ENCODE measurements at regions not wholly inside any gene's neighbourhood (a gene's known extent, or its start where the extent isn't known, plus 50 kb on each side); places are given as distances from the start of the nearest gene placed in this dataset.

GRCh38 chr6:104321301-104321700, 538.4 kb downstream of the HACE1 start:
- DNase-seq (ENCODE audit: low spot score) = no peak

DNA sequence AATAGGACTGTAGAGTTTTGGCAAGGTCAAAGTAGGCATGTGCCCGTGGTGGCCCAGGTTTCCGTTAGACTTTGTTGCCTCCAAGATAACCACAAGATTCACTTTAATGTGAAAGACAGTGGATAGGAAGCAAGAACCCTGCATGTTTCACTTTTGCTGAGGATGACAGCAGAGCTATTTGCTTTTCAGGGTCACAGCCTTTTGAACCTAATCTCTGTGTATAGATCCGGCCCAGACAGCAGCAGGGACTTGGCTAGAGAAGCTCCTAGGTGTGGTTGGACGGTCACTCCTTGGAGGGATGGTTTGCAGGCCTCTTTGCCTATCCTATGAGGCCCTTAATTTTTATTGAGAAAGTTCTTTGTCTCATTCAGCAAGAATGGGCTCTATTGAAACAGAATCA, 538.8 kb downstream of the HACE1 start:
- no peak for DNase-seq (ENCODE audit: low spot score)

- DNase-seq (ENCODE audit: low spot score) = no peak
These were observed 546.9 kb downstream of the HACE1 start for GRCh38 chr6:104312851-104313250.

- no peak for DNase-seq (ENCODE audit: low spot score)
These were observed 553.5 kb downstream of the HACE1 start for GRCh38 chr6:104306211-104306610.

GRCh38 chr6:104305206-104305605, 554.5 kb downstream of the HACE1 start:
- DNase-seq (ENCODE audit: low spot score) = no peak

DNA sequence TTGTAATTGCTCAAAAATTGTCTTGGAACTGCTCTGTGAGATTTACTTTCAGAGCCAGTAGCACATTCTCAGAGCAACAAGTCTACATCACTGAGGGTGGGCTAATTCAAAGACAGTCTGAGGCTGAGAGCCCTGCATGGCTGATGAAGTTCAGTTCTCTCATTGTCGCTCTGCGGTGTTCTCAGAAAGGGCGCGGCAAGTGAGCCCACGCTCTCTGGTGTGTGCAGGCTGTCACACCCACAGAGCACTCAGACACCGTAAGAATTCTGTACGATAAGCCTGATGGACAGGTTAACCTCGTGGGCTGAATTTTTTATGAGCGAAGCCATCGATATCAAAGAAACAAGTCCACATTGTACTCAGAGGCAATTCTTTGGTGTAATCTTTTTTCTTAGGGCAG, 557.8 kb downstream of the HACE1 start:
- no peak for DNase-seq (ENCODE audit: low spot score)

GRCh38 chr6:104286641-104287040, 573.1 kb downstream of the HACE1 start:
- no peak for DNase-seq (ENCODE audit: low spot score)

DNA sequence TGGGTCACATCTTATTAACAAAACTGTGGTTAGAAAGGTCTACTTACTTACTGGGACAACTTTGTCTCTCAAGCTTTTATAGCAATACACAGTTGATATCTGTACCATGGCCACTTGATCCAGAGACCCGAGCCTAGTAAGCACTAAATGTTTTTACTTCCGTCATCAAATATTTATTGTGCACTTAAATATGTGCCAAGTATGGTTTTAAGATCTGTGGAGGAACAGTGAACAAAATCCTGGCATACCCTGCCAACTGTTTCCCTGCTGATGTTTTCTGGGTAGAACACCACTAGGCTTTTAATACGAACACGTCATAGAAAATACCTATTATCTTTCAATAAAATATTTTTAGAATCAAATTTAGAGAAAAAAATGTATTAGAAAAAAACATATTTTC, 574.8 kb downstream of the HACE1 start:
- no peak for DNase-seq (ENCODE audit: low spot score)

DNA sequence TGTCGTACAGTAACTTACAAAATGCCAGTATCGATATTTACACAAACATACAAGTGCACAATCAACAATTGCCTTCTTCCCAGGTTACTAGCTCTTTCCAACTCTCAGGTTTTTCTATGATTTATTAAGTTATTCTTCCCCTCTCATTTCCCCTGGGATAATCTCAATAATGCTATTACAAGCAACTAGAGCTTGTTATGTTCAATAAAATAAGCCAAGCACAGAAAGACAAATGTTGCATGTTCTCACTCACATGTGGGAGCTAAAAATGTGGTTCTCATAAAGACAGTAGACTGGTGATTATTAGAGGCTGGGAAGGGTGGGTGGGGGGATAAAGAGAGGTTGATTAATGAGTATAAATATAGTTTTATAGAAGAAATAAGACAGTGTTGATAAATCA, 577.1 kb downstream of the HACE1 start:
- DNase-seq (ENCODE audit: low spot score) = no peak

- DNase-seq (ENCODE audit: low spot score) = no peak
These were observed 578.3 kb downstream of the HACE1 start for GRCh38 chr6:104281370-104281769.

GRCh38 chr6:104268389-104268788, 591.3 kb downstream of the HACE1 start:
- DNase-seq (ENCODE audit: low spot score) = no peak

GRCh38 chr6:104266922-104267321, 592.8 kb downstream of the HACE1 start:
- DNase-seq (ENCODE audit: low spot score) = no peak

DNA sequence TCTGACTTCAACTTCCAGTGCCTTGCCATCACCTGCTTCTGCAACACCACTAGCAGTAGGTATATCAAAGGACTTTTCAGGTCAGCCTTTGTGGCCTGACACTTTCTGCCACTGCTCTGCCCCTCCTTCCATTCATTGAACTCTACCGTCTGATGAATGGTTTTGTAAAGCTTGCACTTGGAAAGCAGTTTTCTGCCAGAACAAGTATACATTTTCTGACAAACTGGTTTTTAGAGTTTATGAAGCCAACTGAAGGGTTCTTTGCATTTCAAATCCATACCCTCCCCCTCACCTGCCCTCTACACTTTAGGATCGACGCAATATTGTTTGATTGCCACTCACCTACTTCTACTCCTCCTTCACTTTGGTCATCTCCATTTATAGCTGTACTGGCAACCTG, 603.1 kb downstream of the HACE1 start:
- DNase-seq (ENCODE audit: low spot score) = no peak

DNA sequence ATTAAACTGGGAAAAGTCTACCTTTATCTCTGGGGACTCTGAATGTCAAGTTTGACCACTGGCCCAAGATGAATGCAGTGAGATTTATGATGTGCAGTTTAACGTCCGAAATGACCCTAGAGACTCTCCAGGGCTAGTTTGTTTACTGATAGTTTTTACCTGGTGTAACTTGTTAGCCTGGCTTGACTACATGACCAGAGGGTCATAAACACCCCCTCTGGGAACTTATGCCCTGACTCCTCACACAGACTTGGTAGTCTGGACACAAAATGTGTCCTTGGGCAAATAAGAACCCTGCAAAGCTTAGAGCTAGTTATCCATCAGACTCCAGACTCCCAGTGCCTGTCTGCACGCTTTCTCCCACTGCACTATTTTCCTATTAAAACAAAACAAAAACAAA, 606.5 kb downstream of the HACE1 start:
- DNase-seq (ENCODE audit: low spot score) = no peak

DNA sequence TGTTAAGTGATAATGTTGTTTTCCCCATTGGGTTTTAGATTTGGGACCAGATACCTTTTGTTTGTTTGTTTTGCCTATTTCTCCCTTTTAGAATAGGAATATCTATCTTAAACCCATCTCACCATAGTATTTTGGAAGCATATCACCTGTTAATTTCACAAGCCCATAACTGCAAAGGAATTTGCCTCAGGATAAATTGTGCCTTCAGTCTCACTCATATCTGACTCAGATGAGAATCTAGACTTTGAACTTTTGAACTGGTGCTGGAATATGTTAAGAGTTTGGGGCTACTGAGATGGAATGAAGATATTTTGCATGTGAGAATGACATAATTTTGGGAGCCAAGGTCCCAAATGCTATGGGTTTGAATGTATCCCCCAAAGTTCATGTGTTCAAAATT, 607.4 kb downstream of the HACE1 start:
- DNase-seq (ENCODE audit: low spot score) = no peak

- no peak for DNase-seq (ENCODE audit: low spot score)
These were observed 608.1 kb downstream of the HACE1 start for GRCh38 chr6:104251651-104252050.

GRCh38 chr6:104240865-104241264, 618.9 kb downstream of the HACE1 start:
- no peak for DNase-seq (ENCODE audit: low spot score)

DNA sequence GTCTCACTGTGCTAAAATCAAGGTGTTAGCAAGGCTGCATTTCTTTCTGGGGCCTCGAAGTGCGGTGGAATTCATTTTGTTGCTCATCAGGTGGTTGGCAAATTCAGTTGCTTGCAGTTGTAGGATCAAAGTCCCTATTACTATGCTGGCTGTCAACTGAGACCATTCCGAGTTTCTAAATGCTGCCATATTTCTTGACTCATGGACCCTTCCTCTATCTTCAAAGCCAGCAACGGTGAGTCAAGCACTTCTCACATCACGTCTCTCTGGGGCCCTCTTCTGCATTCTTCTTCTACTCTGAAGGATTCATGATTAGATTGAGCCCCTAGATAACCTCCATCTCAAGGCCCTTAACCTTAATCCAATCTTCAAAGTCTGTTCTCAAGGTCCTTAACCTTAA, 619.7 kb downstream of the HACE1 start:
- DNase-seq (ENCODE audit: low spot score) = no peak

DNA sequence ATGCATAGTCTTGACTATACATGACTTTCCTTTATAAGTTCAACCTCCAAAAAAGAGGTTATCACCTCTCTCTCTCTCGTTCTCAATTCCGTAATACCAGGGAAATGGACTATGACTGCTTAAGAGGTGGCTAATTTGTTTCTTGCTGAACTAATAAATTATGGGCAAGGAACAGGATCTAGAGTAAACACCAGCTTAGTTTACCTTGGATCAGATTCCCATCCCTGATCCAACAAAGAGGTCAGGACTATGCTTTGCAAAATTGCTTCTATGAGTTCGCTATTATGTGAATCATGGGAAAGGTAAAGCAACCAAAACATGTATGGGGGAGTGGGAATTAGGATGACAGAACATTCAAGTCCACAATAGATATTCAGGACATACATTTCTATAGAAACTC, 630.7 kb downstream of the HACE1 start:
- DNase-seq (ENCODE audit: low spot score) = no peak

- peak; percentile 11 for DNase-seq (ENCODE audit: low spot score)
These were observed 632.2 kb downstream of the HACE1 start for GRCh38 chr6:104227508-104227907.

DNA sequence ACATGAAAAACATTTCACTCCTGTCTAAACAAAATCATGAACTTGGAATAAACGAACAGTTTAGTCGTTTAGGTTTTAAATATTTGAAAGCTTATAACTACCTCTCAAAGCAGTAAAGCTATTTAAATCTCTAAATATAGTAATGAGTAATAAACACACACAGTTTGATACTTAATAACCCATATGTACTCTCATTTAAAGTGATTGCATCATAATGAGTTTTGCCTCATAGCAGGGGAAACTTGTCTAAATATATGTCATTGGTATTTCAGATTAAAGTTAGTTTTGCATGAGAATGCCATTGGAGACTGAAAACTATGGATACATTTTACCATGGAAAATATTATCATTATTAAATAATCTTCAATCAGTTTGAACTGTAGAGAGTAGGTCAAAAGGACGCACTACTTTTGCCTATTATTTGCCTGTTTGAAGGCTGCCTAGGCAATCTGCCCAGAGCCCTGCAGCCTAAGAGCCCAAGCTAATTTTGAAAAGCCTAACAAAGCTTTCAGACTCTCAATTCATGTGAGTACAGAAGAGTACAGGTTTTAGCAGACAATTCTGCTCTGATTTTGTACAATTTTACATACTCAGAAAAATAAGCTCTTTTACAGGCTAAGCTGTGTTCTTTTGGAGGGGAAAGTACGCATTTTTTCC, 632.8 kb downstream of the HACE1 start:
- peak; percentile 19 for DNase-seq (ENCODE audit: low spot score)

- no peak for DNase-seq (ENCODE audit: low spot score)
These were observed 641.6 kb downstream of the HACE1 start for GRCh38 chr6:104218116-104218515.

GRCh38 chr6:104214901-104215300, 644.8 kb downstream of the HACE1 start:
- DNase-seq (ENCODE audit: low spot score) = no peak

DNA sequence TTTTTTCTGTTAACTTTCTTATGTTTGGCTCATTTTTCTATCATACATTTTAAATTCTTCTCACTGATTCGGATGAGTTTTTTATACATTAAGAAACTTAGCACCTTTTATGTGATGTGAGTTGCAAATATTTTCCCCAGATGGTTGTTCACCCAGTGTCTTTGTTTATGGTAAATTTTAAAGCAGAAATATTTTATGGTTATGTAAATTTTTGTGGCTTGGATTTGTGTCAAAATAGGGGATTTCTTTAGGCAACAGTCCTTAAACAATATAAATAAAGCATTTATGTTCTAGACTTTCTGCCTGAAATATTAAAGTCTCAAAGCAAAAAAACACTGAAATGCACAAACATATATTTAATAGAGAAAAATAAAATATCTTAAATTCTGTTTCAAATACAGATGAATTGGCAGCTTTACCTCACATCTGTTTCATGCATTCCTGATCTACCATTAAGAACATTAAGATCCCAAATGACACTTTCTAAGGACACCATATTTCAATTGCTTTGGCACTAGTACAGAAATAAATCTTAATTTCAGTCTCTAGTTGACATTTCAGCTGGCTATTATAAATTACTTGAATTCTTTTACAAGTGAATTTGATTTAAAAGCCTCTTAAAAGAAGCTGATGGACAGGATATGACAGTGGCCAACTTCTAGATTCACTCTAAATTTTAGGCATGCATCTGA, 646.6 kb downstream of the HACE1 start:
- no peak for DNase-seq (ENCODE audit: low spot score)

All from globus pallidus (tissue), 1 donor.